Endodermal cell (in vitro differentiated cells): ENCODE measurements at regions not wholly inside any gene's neighbourhood (a gene's known extent, or its start where the extent isn't known, plus 50 kb on each side); places are given as distances from the start of the nearest gene placed in this dataset.

ENCODE experiments used
- DNase-seq: peaks from one replicate; pipeline ENCODE4 v3.0.0-alpha.2; 2017
- H3K27ac ChIP-seq: 2 replicates; pipeline ENCODE4 v1.5.1; 2013; ENCODE audit warnings: mild to moderate bottlenecking, low read depth, low read length, moderate library complexity
- H3K27me3 ChIP-seq: 2 replicates; pipeline ENCODE4 v1.6.1; 2013; ENCODE audit warnings: mild to moderate bottlenecking, low read length, moderate library complexity; ENCODE audit not compliant: insufficient read depth, control insufficient read depth, poor library complexity, severe bottlenecking
- H3K36me3 ChIP-seq: 2 replicates; pipeline ENCODE4 v1.7.0; 2013; ENCODE audit warnings: mild to moderate bottlenecking, low read length, moderate library complexity; ENCODE audit not compliant: control insufficient read depth, insufficient read depth
- H3K4me1 ChIP-seq: one replicate; pipeline ENCODE4 v1.7.0; 2013; ENCODE audit warnings: low read length; ENCODE audit not compliant: control insufficient read depth, insufficient read depth
- H3K4me3 ChIP-seq: 2 replicates; pipeline ENCODE4 v1.5.1; 2013; ENCODE audit warnings: mild to moderate bottlenecking, low read length, moderate library complexity
- H3K9ac ChIP-seq: 2 replicates; pipeline ENCODE4 v1.6.1; 2013; ENCODE audit warnings: mild to moderate bottlenecking, low read length, moderate library complexity; ENCODE audit not compliant: poor library complexity, severe bottlenecking; ENCODE audit errors: extremely low read depth
- H3K9me3 ChIP-seq: 2 replicates; pipeline ENCODE4 v1.6.1; 2013; ENCODE audit warnings: mild to moderate bottlenecking, low read length, moderate library complexity; ENCODE audit not compliant: control insufficient read depth
- H3K27ac Mint-ChIP-seq: 2 replicates; pipeline ENCODE4 v1.8.0; 2020; ENCODE audit warnings: mixed read lengths
- H3K27me3 Mint-ChIP-seq: 2 replicates; pipeline ENCODE4 v1.8.0; 2021; ENCODE audit warnings: mild to moderate bottlenecking, mixed read lengths; ENCODE audit not compliant: insufficient read depth
- H3K36me3 Mint-ChIP-seq: 2 replicates; pipeline ENCODE4 v1.8.0; 2020; ENCODE audit warnings: low read depth, mixed read lengths
- H3K4me1 Mint-ChIP-seq: 2 replicates; pipeline ENCODE4 v1.8.0; 2020; ENCODE audit warnings: mixed read lengths
- H3K4me3 Mint-ChIP-seq: 2 replicates; pipeline ENCODE4 v1.8.0; 2020; ENCODE audit warnings: mild to moderate bottlenecking, moderate library complexity, mixed read lengths
- H3K9me3 Mint-ChIP-seq: 2 replicates; pipeline ENCODE4 v1.8.0; 2020; ENCODE audit warnings: mild to moderate bottlenecking, mixed read lengths
- WGBS, 2 experiments: methylation state at CpG; one replicate each; pipeline versions ENCODE4 v1.1.5 to v1.1.7; 2013; ENCODE audit warnings: missing lambda C conversion rate in 2 of 2, mixed read lengths in 1 of 2; ENCODE audit not compliant: insufficient coverage in 1 of 2, insufficient read length in 1 of 2; 5-methylcytosine and 5-hydroxymethylcytosine counted together
- TF ChIP-seq, protein P1 (sequence below): fragments of 200-600 bp; sonication (generic); conservative IDR thresholded peaks from 2 replicates; pipeline ENCODE4 v1.5.0; 2021; ENCODE audit warnings: antibody characterized with exemption, mild to moderate bottlenecking

DNA sequence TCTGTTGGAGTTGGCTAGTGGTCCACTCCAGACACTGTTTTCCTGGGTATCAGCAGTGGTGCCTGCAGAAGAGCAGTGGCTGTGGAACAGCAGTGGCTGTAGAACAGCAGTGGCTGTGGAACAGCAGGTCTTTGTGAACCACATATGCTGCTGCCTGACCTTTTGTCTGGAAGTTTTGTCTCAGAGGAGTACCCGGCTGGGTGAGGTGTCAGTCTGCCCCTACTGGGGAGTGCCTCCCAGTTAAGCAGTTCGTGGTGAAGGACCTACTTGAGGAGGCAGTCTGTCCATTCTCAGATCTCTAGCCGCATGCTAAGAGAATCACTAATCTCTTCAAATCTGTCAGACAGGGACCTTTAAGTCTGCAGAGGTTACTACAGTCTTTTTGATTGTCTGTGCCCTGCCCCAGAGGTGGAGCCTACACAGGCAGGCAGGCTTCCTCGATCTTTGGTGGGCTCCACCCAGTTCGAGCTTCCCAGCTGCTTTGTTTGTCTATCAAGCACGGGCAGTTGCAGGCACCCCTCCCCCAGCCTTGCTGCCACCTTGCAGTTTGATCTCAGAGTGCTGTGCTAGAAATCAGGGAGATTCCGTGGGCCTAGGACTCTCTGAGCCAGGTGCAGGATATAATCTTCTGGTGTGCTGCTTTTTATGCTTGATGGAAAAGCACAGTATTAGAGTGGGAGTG, 89.1 kb upstream of the TRIM48 start:
- H3K4me1 ChIP-seq, result no peaks in the 10 kb centered on the region
- 65 to 70% methylated on average over 4 to 7 of the region's 7 CpGs for WGBS, 2 experiments
- Mint-ChIP-seq H3K4me1 (no peaks in the 10 kb centered on the region), H3K9me3 (peaks cover 99% of the 10 kb centered on the region), H3K27ac (no peak overlapping the region), H3K4me3 (no peak overlapping the region), H3K27me3 (no peaks in the 10 kb centered on the region), H3K36me3 (no peaks in the 10 kb centered on the region)
- DNase-seq, result no peak
- H3K27me3 ChIP-seq, result no peaks in the 10 kb centered on the region
- H3K9me3 ChIP-seq, result peaks cover 64% of the 10 kb centered on the region
- H3K4me3 ChIP-seq, result no peak overlapping the region
- H3K27ac ChIP-seq, result no peak overlapping the region
- TF ChIP-seq, protein P1, sequence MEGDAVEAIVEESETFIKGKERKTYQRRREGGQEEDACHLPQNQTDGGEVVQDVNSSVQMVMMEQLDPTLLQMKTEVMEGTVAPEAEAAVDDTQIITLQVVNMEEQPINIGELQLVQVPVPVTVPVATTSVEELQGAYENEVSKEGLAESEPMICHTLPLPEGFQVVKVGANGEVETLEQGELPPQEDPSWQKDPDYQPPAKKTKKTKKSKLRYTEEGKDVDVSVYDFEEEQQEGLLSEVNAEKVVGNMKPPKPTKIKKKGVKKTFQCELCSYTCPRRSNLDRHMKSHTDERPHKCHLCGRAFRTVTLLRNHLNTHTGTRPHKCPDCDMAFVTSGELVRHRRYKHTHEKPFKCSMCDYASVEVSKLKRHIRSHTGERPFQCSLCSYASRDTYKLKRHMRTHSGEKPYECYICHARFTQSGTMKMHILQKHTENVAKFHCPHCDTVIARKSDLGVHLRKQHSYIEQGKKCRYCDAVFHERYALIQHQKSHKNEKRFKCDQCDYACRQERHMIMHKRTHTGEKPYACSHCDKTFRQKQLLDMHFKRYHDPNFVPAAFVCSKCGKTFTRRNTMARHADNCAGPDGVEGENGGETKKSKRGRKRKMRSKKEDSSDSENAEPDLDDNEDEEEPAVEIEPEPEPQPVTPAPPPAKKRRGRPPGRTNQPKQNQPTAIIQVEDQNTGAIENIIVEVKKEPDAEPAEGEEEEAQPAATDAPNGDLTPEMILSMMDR, result no peak
- H3K9ac ChIP-seq, result no peak overlapping the region
- H3K36me3 ChIP-seq, result no peaks in the 10 kb centered on the region
